IPS-NIHi11 (cell line): ENCODE measurements at regions not wholly inside any gene's neighbourhood (a gene's known extent, or its start where the extent isn't known, plus 50 kb on each side); places are given as distances from the start of the nearest gene placed in this dataset.

Experiments used
- DNase-seq: peaks from one replicate; pipeline ENCODE4 v3.0.0; 2012; ENCODE audit warnings: mixed read lengths, low spot score

GRCh38 chr7:15855525-15856109 lies 169.1 kb upstream of the MEOX2 start:
- DNase-seq = no peak

- no peak for DNase-seq
Observed at GRCh38 chr7:15854841-15855524, 168.5 kb upstream of the MEOX2 start.

- DNase-seq = no peak
Observed at GRCh38 chr7:15853832-15854470, 167.5 kb upstream of the MEOX2 start.

- no peak for DNase-seq
Observed at GRCh38 chr7:15851201-15851600, 164.7 kb upstream of the MEOX2 start.

GRCh38 chr7:15848901-15849300 lies 162.4 kb upstream of the MEOX2 start:
- no peak for DNase-seq

- no peak for DNase-seq
Observed at GRCh38 chr7:15848362-15848761, 161.9 kb upstream of the MEOX2 start.

- DNase-seq = no peak
Observed at GRCh38 chr7:15845868-15846267, 159.4 kb upstream of the MEOX2 start.

GRCh38 chr7:15845461-15845860 lies 159.0 kb upstream of the MEOX2 start:
- no peak for DNase-seq

GRCh38 chr7:15839416-15840100 lies 153.1 kb upstream of the MEOX2 start:
- peak; percentile 73 for DNase-seq

GRCh38 chr7:15838265-15838664 lies 151.8 kb upstream of the MEOX2 start:
- DNase-seq = no peak

- DNase-seq = no peak
Observed at GRCh38 chr7:15837306-15837950, 150.9 kb upstream of the MEOX2 start.

- DNase-seq = no peak
Observed at GRCh38 chr7:15836651-15837050, 150.2 kb upstream of the MEOX2 start.

GRCh38 chr7:15836041-15836440 lies 149.6 kb upstream of the MEOX2 start:
- no peak for DNase-seq

GRCh38 chr7:15834446-15834845 lies 148.0 kb upstream of the MEOX2 start:
- no peak for DNase-seq

- no peak for DNase-seq
Observed at GRCh38 chr7:15832996-15833395, 146.5 kb upstream of the MEOX2 start.

GRCh38 chr7:15831606-15832005 lies 145.1 kb upstream of the MEOX2 start:
- DNase-seq = no peak

- no peak for DNase-seq
Observed at GRCh38 chr7:15829691-15830090, 143.2 kb upstream of the MEOX2 start.

- no peak for DNase-seq
Observed at GRCh38 chr7:15828881-15829280, 142.4 kb upstream of the MEOX2 start.

- DNase-seq = no peak
Observed at GRCh38 chr7:15821484-15822427, 135.3 kb upstream of the MEOX2 start.

GRCh38 chr7:15820319-15820718 lies 133.8 kb upstream of the MEOX2 start:
- no peak for DNase-seq

- no peak for DNase-seq
Observed at GRCh38 chr7:15816835-15817426, 130.4 kb upstream of the MEOX2 start.
